K562 (cell line): ENCODE measurements at regions not wholly inside any gene's neighbourhood (a gene's known extent, or its start where the extent isn't known, plus 50 kb on each side); places are given as distances from the start of the nearest gene placed in this dataset.
"Not testable (repeated sequence)": the region's sequence is repeated elsewhere in the genome, so short reads cannot be mapped to it uniquely, and the experiment has no call there.

Source experiments
- ATF1 ChIP-seq, 2 experiments: fragments of 450-650 bp in 1 of 2; IDR thresholded peaks; 2 replicates each; pipeline ENCODE4 v1.6.1; 2016; ENCODE audit warnings: missing compliant biosample characterization in 1 of 2, missing genetic modification characterization in 1 of 2
- BACH1 ChIP-seq: fragments of 200-800 bp; sonication (Bioruptor generic); IDR thresholded peaks from 2 replicates; pipeline ENCODE4 v1.6.1; 2016; ENCODE audit warnings: missing genetic modification characterization, missing compliant biosample characterization
- CXXC5 ChIP-seq: fragments of 250-450 bp; sonication (Bioruptor Pico); IDR thresholded peaks from 2 replicates; pipeline ENCODE4 v1.8.0; 2022; ENCODE audit warnings: inconsistent platforms, mild to moderate bottlenecking, moderate library complexity
- ETS1 ChIP-seq: conservative IDR thresholded peaks from 2 replicates; pipeline ENCODE4 v1.6.1; 2011; ENCODE audit warnings: low read depth, mild to moderate bottlenecking, low read length; ENCODE audit not compliant: control insufficient read depth
- HNRNPLL ChIP-seq: fragments of 200-400 bp; formaldehyde crosslinking; IDR thresholded peaks from 2 replicates; pipeline ENCODE4 v1.6.1; 2017; ENCODE audit warnings: low read length, low read depth, mild to moderate bottlenecking; ENCODE audit not compliant: poor library complexity, severe bottlenecking
- KDM4B ChIP-seq, 2 experiments: fragments of 450-650 bp in 1 of 2; sonication (generic) in 1 of 2; IDR thresholded peaks; 2 replicates each; pipeline ENCODE4 v1.6.1; 2016 to 2017; ENCODE audit warnings: borderline replicate concordance in 2 of 2, antibody characterized with exemption in 1 of 2, low read depth in 1 of 2, mild to moderate bottlenecking in 1 of 2
- MBD2 ChIP-seq: sonication (generic); IDR thresholded peaks from 2 replicates; pipeline ENCODE4 v1.6.1; 2016; ENCODE audit warnings: low read depth, borderline replicate concordance
- NR2C1 ChIP-seq, 2 experiments: fragments of 450-650 bp; IDR thresholded peaks; 2 replicates each; pipeline ENCODE4 v1.6.1; 2017; ENCODE audit warnings: mild to moderate bottlenecking in 2 of 2, antibody characterized with exemption in 1 of 2, inconsistent platforms in 1 of 2, missing compliant biosample characterization in 1 of 2, missing genetic modification characterization in 1 of 2
- NR2C2 ChIP-seq, 2 experiments: fragments of 200-800 bp in 1 of 2; sonication (Bioruptor generic) in 1 of 2; sonication (generic) in 1 of 2; formaldehyde crosslinking in 1 of 2; IDR thresholded peaks; 2 replicates each; pipeline versions ENCODE4 v1.6.1 to v1.8.0; 2016 to 2022; ENCODE audit warnings: mild to moderate bottlenecking in 1 of 2, missing compliant biosample characterization in 1 of 2, missing genetic modification characterization in 1 of 2, missing genetic modification reagents in 1 of 2
- NRF1 ChIP-seq, 2 experiments: fragments of 450-650 bp; IDR thresholded peaks in 1 of 2; conservative IDR thresholded peaks in 1 of 2; 2 replicates each; pipeline ENCODE4 v1.6.1; 2014; ENCODE audit warnings: mild to moderate bottlenecking in 2 of 2
- SIX5 ChIP-seq, 2 experiments: IDR thresholded peaks; 2 replicates each; pipeline ENCODE4 v1.6.1; 2011; ENCODE audit warnings: low read length in 2 of 2, borderline replicate concordance in 1 of 2, low read depth in 1 of 2, mild to moderate bottlenecking in 1 of 2, moderate library complexity in 1 of 2; ENCODE audit not compliant: insufficient read depth in 1 of 2
- ZNF197 ChIP-seq: fragments of 200-800 bp; sonication (Bioruptor generic); IDR thresholded peaks from 2 replicates; pipeline ENCODE4 v1.6.1; 2016; ENCODE audit warnings: low read depth, missing genetic modification characterization, missing compliant biosample characterization
- TF ChIP-seq, protein P1 (sequence below): fragments of 200-800 bp; sonication (Bioruptor generic); IDR thresholded peaks from 2 replicates; pipeline ENCODE4 v1.6.1; 2017; ENCODE audit warnings: missing genetic modification characterization, missing compliant biosample characterization
- TF ChIP-seq, protein P2 (sequence below), 2 experiments: fragments of 450-650 bp; conservative IDR thresholded peaks; 2 replicates each; pipeline ENCODE4 v1.6.1; 2017; ENCODE audit warnings: mild to moderate bottlenecking in 2 of 2, moderate library complexity in 2 of 2

DNA sequence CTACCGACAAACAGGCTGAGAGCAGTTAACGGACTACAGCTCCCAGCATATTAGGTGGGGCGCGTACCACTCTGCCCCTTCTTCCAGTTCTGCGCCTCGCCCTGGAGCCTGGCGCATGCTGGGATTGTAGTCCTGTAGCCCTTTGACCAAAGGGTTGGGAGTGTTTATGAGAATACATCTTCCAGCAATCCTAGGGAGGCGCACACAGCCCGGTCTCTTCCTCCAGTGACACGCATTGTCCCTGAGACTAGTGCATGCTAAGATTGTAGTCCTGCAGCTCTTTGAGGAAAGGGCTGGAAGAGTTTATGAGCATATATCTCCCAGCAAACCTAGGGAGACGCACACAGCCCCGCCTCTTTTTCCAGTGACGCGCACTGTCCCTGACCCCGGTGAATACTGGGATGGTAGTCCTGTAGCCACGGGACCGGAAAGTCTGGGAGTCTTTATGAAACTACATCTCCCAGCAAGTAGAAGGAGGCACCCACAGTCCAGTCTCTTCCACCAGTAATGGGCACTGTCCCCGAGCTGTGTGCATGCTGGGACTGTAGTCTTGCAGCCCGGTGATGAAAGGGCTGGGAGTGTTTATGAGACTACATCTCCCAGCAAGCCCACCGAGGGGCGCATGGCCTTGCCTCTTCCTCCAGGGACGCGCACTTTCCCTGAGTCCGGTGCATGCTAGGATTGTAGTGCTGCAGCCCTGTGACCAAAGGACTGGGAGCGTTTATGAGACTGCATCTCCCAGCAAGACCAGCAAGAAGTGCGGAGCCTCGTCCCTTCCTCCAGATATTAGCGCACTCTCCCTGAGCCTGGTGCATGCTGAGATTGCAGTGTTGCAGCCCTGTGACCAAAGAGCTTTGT, 1812.2 kb upstream of the DEFB115 start (continued):
- not testable (repeated sequence) for TF ChIP-seq NR2C1 (IDR thresholded peaks at IDR 0.05); ATF1 (CRISPR knock-in tag; IDR thresholded peaks at IDR 0.05); NR2C2 (CRISPR knock-in tag; IDR thresholded peaks at IDR 0.05)
- TF ChIP-seq NR2C1 (tag; IDR thresholded peaks at IDR 0.05) (peak; percentile 87), ATF1 (tag; IDR thresholded peaks at IDR 0.05) (peak; percentile 93), HNRNPLL (peak; percentile 52), ZNF197 (CRISPR knock-in tag) (peak; percentile 82; the same call in 1 of the 2 replicates), NR2C2 (tag; IDR thresholded peaks at IDR 0.05) (peak; percentile 89), KDM4B (IDR thresholded peaks at IDR 0.05; ENCODE audit: borderline replicate concordance in 2 of 2, low read depth in 1 of 2) (peak in 1 of 2 experiments; percentile 50; a peak in 1 of 4 replicates), SIX5 (IDR thresholded peaks at IDR 0.05; ENCODE audit: borderline replicate concordance in 1 of 2, insufficient read depth in 1 of 2, low read depth in 1 of 2, low read length in 2 of 2) (peak; percentile 61 to 78), BACH1 (peak; percentile 56; the same call in 1 of the 2 replicates), CXXC5 (CRISPR knock-in tag) (peak; percentile 67), ETS1 (0 out of 2 replicates have a peak, but pooled peaks have one; percentile 53), NRF1 (conservative IDR thresholded peaks at IDR 0.05 in 1 of 2, IDR thresholded peaks at IDR 0.05 in 1 of 2) (peak; percentile 67 to 72), MBD2 (peak; percentile 80)
- TF ChIP-seq, protein P1, sequence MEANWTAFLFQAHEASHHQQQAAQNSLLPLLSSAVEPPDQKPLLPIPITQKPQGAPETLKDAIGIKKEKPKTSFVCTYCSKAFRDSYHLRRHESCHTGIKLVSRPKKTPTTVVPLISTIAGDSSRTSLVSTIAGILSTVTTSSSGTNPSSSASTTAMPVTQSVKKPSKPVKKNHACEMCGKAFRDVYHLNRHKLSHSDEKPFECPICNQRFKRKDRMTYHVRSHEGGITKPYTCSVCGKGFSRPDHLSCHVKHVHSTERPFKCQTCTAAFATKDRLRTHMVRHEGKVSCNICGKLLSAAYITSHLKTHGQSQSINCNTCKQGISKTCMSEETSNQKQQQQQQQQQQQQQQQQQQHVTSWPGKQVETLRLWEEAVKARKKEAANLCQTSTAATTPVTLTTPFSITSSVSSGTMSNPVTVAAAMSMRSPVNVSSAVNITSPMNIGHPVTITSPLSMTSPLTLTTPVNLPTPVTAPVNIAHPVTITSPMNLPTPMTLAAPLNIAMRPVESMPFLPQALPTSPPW (CRISPR knock-in tag): peak; percentile 68; the same call in 1 of the 2 replicates
- TF ChIP-seq, protein P2, sequence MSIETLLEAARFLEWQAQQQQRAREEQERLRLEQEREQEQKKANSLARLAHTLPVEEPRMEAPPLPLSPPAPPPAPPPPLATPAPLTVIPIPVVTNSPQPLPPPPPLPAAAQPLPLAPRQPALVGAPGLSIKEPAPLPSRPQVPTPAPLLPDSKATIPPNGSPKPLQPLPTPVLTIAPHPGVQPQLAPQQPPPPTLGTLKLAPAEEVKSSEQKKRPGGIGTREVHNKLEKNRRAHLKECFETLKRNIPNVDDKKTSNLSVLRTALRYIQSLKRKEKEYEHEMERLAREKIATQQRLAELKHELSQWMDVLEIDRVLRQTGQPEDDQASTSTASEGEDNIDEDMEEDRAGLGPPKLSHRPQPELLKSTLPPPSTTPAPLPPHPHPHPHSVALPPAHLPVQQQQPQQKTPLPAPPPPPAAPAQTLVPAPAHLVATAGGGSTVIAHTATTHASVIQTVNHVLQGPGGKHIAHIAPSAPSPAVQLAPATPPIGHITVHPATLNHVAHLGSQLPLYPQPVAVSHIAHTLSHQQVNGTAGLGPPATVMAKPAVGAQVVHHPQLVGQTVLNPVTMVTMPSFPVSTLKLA (conservative IDR thresholded peaks at IDR 0.05): peak in 1 of 2 experiments; percentile 32; a peak in 1 of 4 replicates
